HG02798 (cell line): ENCODE measurements at regions not wholly inside any gene's neighbourhood (a gene's known extent, or its start where the extent isn't known, plus 50 kb on each side); places are given as distances from the start of the nearest gene placed in this dataset.

Experiments used
- ATAC-seq: cut with Tn5 transposase; IDR thresholded peaks from one replicate; pipeline ENCODE4 v1.9.1; 2021; ENCODE audit warnings: mild to moderate bottlenecking; ENCODE audit not compliant: unreplicated experiment, poor library complexity

DNA sequence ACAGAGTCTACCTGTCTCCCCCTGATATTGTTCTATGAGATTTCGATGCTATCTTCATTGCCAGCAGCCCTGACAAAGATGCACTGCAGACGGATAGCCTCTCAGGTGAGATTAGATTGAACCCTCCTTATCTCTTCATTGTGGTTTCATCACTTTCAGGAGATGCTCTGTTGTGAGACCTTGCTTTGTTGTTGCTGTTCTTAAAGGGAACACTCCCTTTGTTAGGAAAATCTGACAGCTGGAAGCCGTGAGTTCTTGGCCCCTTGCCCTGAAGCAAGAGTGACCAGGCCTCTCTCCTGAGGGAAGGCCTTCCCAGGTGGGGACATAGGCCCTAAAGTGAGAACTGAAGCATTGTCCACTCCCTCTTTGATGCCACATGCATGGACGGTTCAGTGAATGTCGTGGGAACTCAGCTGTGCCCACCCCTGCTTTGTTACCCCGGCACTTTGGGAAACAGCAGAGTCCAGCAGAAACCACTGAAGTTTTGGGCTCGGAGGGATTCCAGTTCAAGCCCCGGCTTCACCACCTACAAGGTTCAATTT is 976.1 kb downstream of the TBC1D22A start:
- ATAC-seq = no peak

DNA sequence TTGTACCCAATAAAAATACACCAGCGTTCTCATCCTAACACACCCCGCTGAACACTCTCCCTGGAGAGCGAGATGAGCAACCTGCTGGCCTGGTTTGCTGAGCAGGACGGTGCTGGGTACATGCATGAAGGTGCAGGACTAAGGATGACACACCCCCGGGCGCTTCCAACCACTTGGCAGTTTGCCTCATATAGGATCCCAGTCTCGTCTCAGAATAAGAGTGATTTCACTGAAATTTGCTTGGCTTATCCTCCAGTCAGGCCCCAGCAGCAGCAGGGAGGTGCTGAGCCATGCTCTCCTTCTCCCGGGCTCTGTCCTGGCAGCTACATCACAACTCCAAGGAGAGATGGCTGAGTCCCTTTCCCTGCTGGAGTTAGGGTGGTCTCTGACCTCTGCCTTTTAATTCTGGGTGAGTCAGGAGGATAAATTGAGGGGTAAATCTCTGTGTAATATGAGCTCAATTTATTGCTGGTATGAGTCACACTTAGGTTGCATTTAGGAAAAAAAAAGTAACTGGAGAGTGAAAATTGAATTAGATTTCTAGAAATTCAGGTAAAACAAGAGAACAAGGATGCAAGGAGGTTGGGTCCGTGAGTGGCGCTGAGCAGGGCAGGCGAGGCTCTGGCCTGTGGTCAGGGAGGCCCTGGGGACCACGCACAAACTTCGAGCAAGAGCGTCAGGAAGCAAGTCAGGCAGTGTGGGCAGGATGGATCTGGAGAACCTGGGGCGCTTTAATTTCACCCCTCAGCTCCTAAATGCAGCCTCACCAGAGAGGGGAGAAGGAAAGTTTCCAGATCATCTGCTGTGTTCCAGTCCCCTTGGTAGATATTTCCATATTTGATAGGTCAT is 974.0 kb downstream of the TBC1D22A start:
- no peak for ATAC-seq

DNA sequence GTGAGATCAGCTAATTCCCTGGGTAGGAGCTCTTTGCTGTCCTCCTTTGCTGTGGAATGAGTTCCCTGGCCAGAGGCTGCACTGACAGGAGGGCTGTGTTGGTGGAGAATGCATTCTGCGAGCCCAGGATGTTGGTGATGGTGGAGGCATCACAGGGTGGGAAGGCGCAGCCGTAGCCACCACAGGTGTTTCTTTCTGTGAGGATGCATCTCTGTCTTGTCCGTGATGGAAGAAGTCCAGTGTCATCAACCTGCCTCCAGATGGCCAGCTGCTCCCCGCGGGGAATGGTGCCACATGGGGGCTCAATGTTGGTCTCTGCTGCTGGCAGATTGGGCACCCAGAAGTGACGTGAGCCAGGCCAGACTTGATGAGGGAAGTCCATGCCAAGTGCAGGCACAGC is 972.1 kb downstream of the TBC1D22A start:
- ATAC-seq = no peak

DNA sequence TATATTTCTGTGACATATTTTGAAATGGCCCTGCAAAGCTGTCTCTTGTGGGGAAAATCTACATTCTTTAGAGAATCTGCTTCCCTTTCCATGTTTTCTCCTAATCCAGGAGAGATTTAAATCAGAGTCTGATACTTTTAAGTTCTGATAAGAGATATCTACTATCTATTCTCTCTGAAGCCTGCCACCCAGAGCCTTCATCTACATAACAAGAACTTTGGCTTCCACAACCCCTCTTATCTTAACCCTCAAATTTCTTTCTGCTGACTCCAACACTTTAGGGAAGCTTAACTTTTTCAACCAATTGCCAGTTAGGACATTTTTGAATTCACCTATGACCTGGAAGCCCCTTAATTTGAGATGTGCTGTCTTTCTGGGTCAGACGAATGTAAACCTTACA is 965.2 kb downstream of the TBC1D22A start:
- ATAC-seq = no peak

DNA sequence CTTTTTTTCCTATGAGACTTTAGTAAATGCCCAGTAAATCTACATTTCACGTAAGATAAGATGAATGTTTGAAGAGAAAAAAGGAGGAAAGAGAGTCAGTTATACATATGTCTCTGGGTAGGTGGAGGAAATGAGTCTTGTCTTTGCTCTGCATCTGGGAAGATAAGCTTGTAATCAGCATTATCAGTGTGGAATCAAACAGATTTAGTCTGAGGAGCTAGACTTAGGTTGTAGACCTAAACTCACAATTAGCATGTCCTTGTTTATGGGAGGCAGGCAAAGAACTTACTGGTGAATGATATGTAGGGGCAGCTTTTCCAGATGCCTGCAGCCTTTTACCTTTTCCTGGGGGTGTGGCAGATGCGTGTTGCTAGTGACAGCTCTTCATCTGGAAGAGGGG is 962.3 kb downstream of the TBC1D22A start:
- ATAC-seq = no peak

DNA sequence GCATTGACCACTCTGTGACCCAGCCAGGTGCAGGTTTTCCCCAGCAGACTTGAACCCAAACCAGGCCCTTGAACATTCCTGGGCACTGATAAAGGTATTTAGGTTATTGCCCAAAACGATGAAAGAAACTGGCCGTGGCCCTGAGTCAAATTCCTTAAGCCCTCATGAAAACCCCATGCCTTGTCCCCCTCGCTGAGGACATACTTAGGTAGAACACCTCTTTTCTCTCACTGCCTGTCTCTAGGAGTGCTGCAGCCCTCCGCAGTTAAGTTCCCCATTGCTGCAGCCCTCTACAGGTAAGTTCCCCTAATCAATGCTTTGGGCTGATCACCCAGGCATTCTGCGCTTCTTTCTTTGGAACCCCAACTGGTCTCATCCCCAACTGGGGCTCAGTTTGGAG is 961.6 kb downstream of the TBC1D22A start:
- ATAC-seq = no peak

DNA sequence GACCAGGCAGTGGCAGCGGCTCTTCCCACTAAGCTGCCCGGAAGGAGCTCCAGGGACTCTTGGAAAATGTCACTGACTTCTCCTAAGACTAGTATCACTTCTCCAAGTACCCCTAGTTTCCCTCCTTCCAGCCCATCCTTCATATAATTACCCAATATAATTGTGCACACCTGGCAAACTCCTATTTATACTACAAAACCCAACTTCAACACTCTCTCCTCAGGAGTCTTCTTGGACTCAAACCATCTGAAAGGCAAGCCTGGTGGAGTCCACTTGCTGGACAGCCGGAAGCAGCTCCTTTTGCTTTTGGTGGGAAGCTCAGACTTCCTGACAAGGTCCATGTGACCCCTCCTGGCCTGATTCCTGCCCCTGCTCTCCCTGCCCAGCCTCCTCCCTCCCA is 955.9 kb downstream of the TBC1D22A start:
- ATAC-seq = no peak

DNA sequence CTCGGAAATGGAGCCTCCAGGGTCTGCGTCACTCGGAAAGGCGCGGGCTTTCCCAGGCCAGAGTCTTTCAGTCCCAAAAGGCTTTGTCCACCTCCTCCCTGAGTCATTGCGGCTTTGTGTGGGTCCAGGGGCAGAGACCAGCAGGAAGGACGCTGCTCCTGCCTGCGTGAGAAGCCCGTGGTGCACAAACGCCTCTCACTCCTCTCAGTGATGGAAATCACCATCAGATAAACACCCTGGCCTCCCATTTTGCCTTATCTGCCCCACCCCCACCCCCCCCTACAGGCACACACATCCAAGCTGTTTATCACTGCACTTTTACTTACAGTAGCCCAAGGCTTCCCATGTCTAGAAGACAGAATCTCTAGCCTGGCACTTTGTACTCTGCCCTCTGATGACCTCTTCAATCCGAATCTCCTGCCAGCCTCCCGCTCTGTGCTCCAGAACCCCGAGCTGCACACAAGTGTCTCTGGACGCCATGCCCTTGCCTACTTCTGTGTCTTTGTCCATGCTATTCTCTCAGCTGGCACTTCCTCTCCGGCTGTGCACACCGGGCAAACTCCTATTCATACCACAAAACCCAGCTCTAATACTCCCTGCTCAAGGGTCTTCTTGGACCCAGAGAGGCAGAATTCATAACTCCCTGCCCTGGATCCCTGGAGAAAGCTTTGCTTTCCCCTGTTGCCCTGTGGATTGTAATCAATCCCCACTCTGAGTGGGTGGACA is 954.6 kb downstream of the TBC1D22A start:
- ATAC-seq = no peak

DNA sequence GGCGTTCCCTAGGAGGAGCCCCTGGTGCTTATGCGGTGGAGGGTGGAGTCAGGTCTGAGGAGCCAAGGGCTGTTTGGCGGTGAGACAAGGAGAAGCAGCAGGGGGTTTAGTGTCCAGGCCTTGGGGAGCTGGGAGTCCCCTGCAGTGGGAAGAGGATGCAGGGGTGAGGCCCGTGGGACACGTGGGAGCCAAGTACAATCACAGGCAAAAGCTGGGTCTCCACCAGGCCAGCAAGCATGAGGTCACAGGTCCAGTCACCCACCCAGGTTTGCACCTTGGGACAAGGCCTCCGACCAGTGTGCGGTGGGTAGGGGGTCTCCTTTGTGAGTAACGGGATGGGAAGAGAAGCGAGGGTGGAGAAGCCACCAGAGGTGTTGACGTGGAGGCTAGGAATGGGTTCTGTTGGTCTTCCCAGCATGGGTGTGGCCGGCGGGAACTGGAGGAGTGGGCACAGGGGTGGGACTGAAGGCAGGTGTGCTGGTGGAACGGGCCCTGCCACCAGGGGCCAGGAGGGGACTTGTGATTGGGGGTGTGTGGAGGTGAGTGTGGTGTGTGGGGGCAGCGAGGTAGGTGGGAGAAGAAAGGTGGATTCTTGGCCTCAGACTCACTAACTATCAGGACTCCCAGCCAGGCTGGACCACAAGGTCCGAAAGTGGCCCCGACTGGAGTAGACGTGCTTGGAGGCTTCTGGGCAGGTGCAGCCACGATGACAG is 953.6 kb downstream of the TBC1D22A start:
- no peak for ATAC-seq

DNA sequence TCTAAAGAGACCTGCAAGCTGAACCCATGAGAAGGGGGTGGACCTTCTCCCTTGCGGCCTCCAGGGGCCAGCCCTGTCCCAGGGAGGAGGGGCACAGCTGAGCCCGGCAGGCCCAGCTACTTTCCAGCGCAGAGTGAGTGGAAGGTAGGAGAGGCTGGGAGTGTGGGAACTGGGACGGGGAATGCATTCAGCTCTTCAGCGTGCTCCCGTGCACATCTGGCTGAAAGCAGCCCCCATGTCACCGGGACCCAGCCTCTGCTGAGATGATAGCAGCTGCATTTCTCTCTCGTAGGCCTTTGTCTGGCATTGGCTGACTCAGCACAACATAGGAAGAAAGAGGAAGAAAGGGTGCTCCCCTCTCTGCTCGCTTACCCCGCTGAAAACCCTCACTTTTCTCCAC is 951.5 kb downstream of the TBC1D22A start:
- ATAC-seq = no peak

DNA sequence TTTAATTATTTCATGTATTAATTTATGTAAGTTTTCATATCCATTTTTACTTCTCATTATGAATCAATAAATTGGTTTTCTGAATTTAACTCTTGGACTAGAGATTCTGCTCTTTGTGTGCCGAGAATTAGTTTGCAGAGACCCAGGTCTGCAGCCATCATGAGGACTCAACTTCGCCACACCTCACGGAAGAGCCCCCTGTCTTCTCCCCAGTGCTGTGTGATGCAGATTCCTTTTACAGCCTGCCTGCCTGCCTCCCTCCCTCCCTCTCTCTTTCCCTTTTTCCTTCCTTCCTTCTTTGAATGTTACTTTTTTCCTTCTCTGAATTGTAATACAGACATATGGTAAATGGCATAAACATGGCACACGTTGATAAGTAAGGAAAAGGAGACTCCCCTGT is 947.7 kb downstream of the TBC1D22A start:
- ATAC-seq = no peak

DNA sequence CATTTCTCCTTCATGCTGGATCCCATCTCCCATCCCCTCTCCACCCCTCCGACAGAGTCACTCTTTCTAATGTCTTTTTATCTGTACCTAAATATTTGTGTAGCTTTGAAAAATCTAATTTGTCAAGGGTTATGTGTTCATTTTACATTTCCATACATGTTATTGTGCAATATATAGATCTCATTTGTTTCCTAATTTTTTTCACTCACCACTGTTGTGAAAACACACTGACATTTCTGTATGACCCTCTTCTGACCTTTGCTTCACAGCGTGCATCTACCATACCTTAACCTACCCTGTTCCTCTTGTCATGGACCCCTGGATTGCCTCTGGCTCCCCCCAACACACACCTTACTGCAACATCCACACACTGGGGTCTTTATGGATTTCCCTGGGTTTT is 942.9 kb downstream of the TBC1D22A start:
- no peak for ATAC-seq

DNA sequence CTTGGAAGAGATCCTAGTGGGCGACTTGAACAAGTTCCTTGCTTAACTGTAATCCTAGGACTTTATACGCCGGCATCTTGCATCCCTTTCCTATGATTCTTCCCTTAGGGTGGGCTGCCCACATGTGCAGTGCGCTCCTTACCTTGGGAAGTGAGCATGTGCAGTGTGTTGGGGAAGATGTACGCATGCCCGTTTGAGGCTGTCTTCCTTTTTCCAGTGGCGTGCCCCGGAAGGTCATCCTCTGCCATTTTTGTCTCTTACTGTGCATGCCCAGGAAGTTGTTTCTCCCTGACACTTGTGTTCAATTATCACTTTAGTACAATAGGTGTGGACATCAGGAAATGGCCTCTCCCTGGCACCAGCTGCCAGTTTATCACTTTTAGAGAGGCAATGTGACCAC is 936.5 kb downstream of the TBC1D22A start:
- no peak for ATAC-seq

DNA sequence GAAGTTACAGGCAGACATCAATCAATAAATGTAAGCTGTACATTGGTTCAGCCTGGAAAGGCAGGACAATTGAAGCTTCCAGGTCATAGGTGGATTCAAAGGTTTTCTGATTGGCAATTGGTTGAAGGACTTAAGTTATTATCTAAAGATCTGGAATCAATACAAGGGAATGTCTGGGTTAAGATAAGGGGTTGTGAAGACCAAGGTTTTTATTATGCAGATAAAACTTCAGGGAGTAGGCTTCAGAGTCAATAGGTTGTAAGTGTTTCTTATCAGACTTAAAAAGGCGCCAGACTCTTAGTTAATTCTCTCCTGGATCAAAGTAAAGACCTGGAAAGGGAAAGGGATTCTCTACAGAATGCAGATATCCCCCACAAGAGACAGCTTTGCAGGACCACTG is 935.4 kb downstream of the TBC1D22A start:
- ATAC-seq = no peak

DNA sequence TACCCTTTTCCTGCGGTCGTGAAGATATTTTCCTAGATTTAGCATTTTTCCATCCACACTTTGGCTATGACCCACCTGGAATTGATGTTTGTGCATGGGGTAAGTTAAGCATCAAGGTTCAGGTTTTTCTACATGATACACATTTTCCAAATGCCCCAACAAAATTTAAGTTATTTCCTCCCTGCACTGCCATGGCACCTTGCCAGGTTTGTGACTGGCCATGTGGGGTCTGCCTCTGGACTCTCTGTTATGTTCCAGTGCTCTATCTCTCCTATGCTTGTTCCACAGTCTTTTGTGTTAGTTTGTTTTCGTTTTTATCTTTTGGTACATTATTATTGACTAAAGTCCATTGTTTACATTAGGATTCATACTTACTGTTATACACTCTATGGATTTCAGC is 934.3 kb downstream of the TBC1D22A start:
- ATAC-seq = no peak

DNA sequence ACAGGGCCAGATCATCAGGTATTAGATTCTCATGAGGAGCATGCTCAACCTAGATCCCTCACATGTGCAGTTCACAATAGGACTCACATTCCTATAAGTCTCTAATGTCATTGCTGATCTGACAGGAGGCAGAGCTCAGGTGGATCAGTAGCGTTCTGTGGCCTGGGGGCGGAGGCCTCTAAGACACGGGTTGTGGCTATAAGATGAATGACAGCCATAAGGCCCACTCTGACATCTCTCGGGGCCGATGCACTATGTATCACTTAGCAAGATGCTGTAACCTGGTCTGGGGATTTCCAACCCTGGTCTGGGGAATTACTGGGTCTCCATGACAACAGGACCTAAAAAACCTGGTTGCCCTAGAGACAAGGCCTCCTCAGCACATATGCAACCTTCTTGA is 932.7 kb downstream of the TBC1D22A start:
- no peak for ATAC-seq

DNA sequence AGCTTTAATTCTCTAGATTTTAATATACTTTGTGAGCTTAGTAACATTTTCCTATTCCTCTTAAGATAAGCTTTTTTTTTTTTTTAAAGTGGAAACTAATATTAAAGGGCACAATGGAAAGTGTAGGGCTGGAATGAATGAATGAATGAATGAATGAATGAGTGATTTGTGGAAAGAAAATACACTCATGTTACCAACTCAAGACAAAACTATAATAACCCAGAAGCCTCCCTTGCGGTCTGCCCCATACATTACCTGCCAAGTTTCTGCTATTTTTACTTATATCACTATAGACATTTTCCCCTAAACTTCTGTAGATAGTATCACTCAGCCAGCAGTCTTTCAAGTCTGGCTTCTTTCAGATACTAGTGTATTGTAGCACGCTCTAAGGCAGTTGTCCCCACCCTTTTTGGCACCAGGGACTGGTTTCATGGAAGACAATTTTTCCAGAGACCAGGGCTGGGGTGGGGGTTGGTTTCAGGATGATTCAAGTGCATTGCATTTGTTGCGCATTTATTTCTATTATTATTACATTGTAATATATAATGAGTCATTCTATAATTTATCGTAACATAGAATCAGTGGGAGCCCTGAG is 932.2 kb downstream of the TBC1D22A start:
- ATAC-seq = no peak

DNA sequence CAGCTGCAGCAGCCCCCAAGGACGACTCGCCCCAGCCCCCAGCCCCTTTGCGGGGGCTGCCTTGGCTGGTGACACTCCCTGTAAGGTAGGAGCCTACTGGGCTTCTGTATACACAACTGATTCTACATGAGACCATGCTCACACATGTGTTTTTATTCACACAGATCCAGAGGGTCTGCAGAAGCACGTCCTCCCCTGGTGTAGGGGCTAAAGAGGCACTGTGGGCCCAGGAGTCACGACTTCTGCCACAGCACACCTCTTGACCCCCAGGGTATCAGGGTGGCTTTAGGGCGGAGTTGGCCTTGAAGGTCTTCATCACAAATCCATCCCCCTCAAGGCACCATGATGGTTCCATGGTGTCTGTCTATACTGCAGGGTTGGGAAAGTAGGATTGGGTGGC is 931.2 kb downstream of the TBC1D22A start:
- ATAC-seq = no peak

DNA sequence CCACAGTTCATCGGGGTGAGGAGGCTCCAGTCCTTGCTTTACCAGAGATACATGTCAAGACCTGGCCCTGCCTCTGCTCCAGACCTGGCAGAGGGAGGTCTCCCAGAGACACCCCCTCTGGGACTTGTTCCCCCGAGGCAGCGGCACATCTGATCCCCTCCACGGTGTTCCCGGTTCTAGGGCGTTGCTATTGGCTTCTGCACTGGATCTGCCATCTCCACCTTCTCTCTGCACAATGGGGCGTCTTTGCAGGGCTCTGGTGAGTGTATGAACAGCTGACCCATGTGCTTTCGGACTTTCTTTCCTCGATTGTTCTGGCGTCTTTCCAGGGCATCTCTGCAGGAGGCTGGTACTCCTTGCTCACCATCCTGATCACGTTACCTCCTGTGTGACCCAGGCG is 930.4 kb downstream of the TBC1D22A start:
- ATAC-seq = no peak

DNA sequence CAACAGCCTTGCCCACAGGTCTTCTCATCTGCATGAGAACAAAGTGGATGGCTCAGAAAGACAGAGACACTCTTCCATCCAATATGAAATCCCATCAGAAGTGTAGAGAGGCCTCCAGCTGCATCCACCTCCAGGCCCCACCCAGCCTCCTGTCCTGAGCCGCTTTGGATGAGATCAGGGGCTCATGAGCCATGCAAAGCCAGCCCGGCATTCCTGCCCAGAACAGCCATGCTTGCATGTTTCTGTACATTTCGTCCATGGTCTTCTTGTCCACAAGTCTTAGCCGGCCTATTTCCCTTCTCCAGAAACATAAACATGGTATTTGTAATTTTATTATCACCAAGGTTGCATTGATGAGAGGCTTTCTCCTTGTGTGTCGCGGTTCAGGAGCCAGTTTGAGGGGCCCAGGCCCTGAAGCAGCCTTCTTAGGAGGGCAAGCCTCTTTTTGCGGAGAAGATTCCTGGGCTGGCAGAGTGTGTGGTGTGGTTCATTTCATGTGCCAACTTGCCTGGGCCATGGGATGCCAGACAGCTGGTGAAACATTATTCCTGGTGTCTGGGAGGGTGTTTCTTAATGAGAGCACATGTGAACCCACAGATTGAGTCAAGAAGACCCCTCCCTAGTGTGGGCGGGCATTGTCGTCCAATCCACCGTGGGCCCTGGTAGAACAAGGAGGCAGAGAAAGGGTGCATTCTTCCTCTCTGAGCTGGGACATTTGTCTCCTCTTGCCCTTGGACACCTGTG is 928.9 kb downstream of the TBC1D22A start:
- no peak for ATAC-seq
